Hepatocyte (in vitro differentiated cells): ENCODE measurements at regions not wholly inside any gene's neighbourhood (a gene's known extent, or its start where the extent isn't known, plus 50 kb on each side); places are given as distances from the start of the nearest gene placed in this dataset.

Experiments
- EZH2 ChIP-seq: fragments of 200-600 bp; sonication (generic); IDR thresholded peaks from 2 replicates; pipeline ENCODE4 v1.6.1; 2016; ENCODE audit warnings: antibody characterized with exemption, mild to moderate bottlenecking, borderline replicate concordance
- EZH2phosphoT487 ChIP-seq: fragments of 200-600 bp; sonication (generic); IDR thresholded peaks from one replicate; pipeline ENCODE4 v1.6.1; 2018; ENCODE audit warnings: antibody characterized with exemption, mild to moderate bottlenecking, low read depth, moderate library complexity; ENCODE audit not compliant: unreplicated experiment, severe bottlenecking
- TF ChIP-seq, protein P1 (sequence below): fragments of 200-600 bp; sonication (generic); IDR thresholded peaks from 2 replicates; pipeline ENCODE4 v1.5.1; 2016; ENCODE audit warnings: antibody characterized with exemption, mild to moderate bottlenecking; ENCODE audit not compliant: poor library complexity

DNA sequence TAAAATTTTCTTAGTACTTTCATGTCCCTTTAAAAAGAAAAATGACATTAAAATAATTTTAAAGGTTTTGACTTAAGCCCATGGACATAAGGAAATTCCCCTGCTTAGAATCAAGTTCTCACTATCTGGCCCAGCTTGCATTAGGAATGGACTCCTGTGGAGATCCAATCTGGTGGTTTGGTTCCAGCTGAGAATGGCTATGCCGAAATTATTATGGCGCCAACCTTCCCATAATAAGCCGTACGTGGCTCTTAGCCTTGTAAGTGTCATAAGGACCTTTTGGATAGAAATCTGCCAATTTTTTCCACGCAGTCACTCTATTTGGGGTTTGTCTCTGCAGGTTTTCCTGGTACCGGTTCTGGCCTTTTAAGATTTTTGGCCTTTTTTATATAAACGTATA, 262.1 kb upstream of the MAF start:
- TF ChIP-seq, protein P1, sequence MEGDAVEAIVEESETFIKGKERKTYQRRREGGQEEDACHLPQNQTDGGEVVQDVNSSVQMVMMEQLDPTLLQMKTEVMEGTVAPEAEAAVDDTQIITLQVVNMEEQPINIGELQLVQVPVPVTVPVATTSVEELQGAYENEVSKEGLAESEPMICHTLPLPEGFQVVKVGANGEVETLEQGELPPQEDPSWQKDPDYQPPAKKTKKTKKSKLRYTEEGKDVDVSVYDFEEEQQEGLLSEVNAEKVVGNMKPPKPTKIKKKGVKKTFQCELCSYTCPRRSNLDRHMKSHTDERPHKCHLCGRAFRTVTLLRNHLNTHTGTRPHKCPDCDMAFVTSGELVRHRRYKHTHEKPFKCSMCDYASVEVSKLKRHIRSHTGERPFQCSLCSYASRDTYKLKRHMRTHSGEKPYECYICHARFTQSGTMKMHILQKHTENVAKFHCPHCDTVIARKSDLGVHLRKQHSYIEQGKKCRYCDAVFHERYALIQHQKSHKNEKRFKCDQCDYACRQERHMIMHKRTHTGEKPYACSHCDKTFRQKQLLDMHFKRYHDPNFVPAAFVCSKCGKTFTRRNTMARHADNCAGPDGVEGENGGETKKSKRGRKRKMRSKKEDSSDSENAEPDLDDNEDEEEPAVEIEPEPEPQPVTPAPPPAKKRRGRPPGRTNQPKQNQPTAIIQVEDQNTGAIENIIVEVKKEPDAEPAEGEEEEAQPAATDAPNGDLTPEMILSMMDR: no peak
- TF ChIP-seq EZH2 (no peak), EZH2phosphoT487 (no peak)
